ENCODE measurements at regions not wholly inside any gene's neighbourhood (a gene's known extent, or its start where the extent isn't known, plus 50 kb on each side); places are given as distances from the start of the nearest gene placed in this dataset.

DNA sequence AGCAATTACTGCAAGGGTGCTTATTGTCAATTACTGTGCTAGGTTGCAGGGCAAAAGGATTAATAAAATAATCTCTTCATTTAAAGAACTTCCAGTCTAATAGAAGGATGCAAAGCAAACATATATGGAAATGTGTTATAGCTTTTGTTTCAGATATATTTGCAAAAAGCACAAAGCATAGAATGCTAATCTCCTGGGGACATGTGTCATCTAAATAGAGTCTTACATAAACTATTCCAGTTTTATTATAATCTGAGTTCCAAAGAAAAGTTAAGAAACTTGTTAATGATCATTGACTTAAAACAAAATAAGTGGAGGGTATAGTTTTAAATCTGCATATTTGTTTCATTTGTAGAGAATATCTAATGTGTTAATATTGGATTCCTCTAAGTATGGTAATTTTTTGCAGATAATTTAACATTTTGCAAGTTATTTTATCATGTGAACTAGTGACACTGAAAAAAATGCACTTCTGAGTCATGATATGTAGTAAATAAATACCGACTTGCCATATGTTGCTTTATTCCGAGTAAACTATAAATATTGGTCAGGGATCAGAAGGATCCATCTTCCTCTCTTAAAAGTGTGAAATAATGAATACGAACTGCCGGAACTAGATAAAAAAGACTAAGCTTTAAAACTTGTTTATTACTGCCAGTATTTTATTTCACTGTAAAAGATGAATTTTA lies 231.9 kb upstream of the FAT4 start:
- H3K4me3 ChIP-seq (ENCODE audit: low read depth, low read length): no peak overlapping the region
- DNase-seq (ENCODE audit: low read depth): no peak
- TF ChIP-seq, protein P1, sequence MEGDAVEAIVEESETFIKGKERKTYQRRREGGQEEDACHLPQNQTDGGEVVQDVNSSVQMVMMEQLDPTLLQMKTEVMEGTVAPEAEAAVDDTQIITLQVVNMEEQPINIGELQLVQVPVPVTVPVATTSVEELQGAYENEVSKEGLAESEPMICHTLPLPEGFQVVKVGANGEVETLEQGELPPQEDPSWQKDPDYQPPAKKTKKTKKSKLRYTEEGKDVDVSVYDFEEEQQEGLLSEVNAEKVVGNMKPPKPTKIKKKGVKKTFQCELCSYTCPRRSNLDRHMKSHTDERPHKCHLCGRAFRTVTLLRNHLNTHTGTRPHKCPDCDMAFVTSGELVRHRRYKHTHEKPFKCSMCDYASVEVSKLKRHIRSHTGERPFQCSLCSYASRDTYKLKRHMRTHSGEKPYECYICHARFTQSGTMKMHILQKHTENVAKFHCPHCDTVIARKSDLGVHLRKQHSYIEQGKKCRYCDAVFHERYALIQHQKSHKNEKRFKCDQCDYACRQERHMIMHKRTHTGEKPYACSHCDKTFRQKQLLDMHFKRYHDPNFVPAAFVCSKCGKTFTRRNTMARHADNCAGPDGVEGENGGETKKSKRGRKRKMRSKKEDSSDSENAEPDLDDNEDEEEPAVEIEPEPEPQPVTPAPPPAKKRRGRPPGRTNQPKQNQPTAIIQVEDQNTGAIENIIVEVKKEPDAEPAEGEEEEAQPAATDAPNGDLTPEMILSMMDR (conservative IDR thresholded peaks at IDR 0.05; ENCODE audit: low read depth, low read length): no peak

DNA sequence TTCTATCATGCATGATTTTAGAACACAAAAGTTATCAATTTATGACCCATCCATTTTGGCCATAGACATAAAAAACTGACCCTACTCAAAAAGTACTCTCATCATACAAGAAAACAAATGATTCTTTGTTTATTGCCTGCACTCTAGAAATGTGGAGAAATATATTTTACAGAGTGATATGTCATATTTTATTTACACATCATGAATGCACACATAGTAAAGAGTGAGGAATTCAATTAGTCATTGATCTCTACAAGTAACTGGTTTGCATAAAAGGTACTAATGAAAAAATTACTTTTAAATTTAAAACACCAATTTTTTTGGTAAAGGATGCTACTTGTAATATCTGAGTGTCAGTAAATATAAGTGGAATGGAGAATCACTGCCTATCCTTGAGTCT lies 242.5 kb upstream of the FAT4 start:
- TF ChIP-seq, protein P1 (conservative IDR thresholded peaks at IDR 0.05; ENCODE audit: low read depth, low read length): no peak

DNA sequence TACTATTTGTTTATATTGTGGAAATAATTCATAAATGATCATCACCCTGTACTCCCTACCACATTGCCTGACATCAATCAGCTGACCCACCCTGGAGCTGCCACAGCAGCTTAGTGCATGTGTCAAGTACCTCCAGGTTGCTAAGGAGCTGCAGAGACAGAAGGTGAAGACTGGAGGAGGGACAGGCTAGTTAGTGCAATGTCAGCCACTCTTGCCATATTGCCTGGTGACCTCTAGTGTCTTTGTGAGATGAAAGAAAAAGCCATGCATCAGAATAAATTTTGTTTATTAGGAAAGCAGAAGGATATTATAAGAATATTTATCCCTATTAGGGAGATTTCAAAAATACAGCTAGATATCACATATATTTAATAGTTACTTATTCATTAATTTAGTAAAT lies 243.9 kb upstream of the FAT4 start:
- TF ChIP-seq, protein P1 (conservative IDR thresholded peaks at IDR 0.05; ENCODE audit: low read depth, low read length): no peak
- DNase-seq (ENCODE audit: low read depth): no peak
- H3K4me3 ChIP-seq (ENCODE audit: low read depth, low read length): no peak overlapping the region

More for the DNA sequence above, 242.5 kb upstream of the FAT4 start:
- no peak overlapping the region for H3K4me3 ChIP-seq (ENCODE audit: low read depth, low read length)
- no peak for DNase-seq (ENCODE audit: low read depth)

DNA sequence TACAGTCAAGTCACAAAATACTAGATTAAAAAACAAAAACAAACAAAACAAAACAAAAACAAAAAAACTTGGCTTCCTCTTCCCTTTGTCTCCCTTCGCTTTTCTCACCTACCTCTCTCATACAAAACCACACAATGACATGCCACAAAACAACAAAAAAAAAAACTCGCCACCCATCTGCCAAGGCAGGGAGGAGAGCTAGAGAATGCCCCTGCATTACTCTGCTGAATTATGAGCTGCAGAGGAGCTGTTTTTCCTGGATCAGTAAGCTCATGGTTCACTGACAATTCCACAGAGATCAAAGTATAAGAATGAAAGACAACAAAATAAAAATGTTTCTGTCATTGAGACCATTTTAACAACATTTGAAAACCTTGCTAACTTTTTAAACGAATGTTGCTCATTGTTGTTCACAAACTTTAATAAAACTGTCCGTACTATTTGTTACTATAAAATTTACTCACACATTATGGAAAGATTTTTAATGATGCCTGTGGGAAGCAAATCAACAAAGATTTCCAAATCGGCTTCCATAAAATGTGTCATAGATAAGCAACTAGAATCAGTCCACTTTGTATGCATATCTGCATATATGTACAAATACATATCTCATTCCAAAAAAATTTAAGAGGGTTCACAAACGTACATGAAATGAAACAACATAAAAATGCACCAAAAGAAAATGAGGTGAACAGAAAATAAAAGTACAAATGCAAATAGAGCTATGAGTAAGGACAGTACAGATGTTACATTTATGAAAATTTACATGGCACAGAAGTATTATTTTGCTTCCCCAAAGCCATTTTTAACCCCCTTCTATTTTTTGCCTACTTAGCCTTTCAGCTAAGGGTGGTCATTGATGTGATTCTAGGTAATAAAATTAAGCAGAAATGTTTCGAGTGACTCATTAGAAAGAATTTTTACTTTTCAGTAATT lies 252.4 kb upstream of the FAT4 start:
- DNase-seq (ENCODE audit: low read depth): no peak
- TF ChIP-seq, protein P1 (conservative IDR thresholded peaks at IDR 0.05; ENCODE audit: low read depth, low read length): no peak
- H3K4me3 ChIP-seq (ENCODE audit: low read depth, low read length): no peak overlapping the region

DNA sequence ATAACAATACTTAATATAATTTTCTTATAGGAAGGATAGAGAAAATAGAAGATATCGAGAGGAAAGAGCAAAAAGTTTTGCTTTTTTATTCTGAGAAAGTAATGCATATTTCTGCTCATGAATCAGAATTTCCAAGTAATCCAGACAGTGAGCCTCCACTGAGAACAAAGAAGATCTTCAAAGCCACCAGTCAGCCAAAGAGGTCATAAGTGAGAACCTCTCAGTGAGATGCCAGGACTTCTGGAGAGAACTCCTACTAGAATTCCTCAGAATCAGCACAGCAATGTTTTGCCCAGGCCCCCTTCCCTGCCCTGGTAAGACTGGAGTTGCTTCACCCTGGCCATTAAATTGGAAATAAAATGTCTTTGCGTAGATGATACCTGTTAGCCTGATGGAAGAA lies 254.4 kb upstream of the FAT4 start:
- no peak overlapping the region for H3K4me3 ChIP-seq (ENCODE audit: low read depth, low read length)
- no peak for DNase-seq (ENCODE audit: low read depth)
- TF ChIP-seq, protein P1 (conservative IDR thresholded peaks at IDR 0.05; ENCODE audit: low read depth, low read length): no peak

DNA sequence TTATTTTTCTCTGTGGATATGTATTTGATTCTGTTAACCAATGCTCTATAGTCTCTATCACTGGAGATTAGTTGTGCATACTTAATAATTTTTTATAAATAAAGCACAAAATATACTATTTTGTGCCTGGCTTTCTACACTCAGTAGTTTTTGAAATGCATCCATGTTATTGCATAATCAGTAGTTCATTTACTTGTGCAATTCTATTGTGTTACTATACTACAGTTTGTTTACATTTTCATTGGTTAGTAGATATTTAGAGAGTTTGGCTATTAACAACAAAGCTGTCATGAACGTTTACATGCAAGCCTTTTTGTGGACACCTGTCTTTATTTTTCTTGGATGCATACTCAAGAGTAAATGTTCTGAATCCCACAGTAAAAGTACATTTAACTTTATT lies 265.0 kb upstream of the FAT4 start:
- TF ChIP-seq, protein P1 (conservative IDR thresholded peaks at IDR 0.05; ENCODE audit: low read depth, low read length): no peak
- DNase-seq (ENCODE audit: low read depth): no peak
- no peak overlapping the region for H3K4me3 ChIP-seq (ENCODE audit: low read depth, low read length)

All from choroid plexus epithelial cell (primary cell).